BLaER1 (cell line): ENCODE measurements at regions not wholly inside any gene's neighbourhood (a gene's known extent, or its start where the extent isn't known, plus 50 kb on each side); places are given as distances from the start of the nearest gene placed in this dataset.

Source experiments
- H3K27ac ChIP-seq: shearing (Covaris generic); formaldehyde crosslinking; 2 replicates; pipeline ENCODE4 v1.8.1; 2022
- H3K27me3 ChIP-seq: shearing (Covaris generic); formaldehyde crosslinking; 2 replicates; pipeline ENCODE4 v1.8.1; 2022
- H3K36me3 ChIP-seq: shearing (Covaris generic); formaldehyde crosslinking; 2 replicates; pipeline ENCODE4 v1.8.1; 2022
- H3K4me1 ChIP-seq: shearing (Covaris generic); formaldehyde crosslinking; 2 replicates; pipeline ENCODE4 v1.8.1; 2022
- H3K4me2 ChIP-seq: shearing (Covaris generic); formaldehyde crosslinking; 2 replicates; pipeline ENCODE4 v1.8.1; 2022
- H3K4me3 ChIP-seq: shearing (Covaris generic); formaldehyde crosslinking; 2 replicates; pipeline ENCODE4 v1.8.1; 2022
- H3K9ac ChIP-seq: shearing (Covaris generic); formaldehyde crosslinking; 2 replicates; pipeline ENCODE4 v1.8.1; 2022
- H3K9me3 ChIP-seq: shearing (Covaris generic); formaldehyde crosslinking; 2 replicates; pipeline ENCODE4 v1.8.1; 2022
- H4K20me1 ChIP-seq: shearing (Covaris generic); formaldehyde crosslinking; 2 replicates; pipeline ENCODE4 v1.8.1; 2022
- Cebpa-rat ChIP-seq: shearing (Covaris generic); IDR thresholded peaks from 2 replicates; pipeline ENCODE4 v1.8.1; 2022

- no peaks in the 10 kb centered on the region for H3K9me3 ChIP-seq
- H3K4me2 ChIP-seq, result no peak overlapping the region
- no peaks in the 10 kb centered on the region for H3K4me1 ChIP-seq
- H3K9ac ChIP-seq, result no peak overlapping the region
- H4K20me1 ChIP-seq, result no peaks in the 10 kb centered on the region
- no peak overlapping the region for H3K4me3 ChIP-seq
- TF ChIP-seq Cebpa-rat, result no peak
- H3K27me3 ChIP-seq, result no peaks in the 10 kb centered on the region
- H3K36me3 ChIP-seq, result no peaks in the 10 kb centered on the region
- no peak overlapping the region for H3K27ac ChIP-seq
Observed at GRCh38 chr9:107742531-107743309, 253.2 kb upstream of the KLF4 start.

- no peak for TF ChIP-seq Cebpa-rat
- H3K9me3 ChIP-seq, result no peaks in the 10 kb centered on the region
- no peak overlapping the region for H3K9ac ChIP-seq
- no peaks in the 10 kb centered on the region for H4K20me1 ChIP-seq
- no peaks in the 10 kb centered on the region for H3K36me3 ChIP-seq
- no peaks in the 10 kb centered on the region for H3K27me3 ChIP-seq
- H3K4me2 ChIP-seq, result no peak overlapping the region
- no peak overlapping the region for H3K27ac ChIP-seq
- no peaks in the 10 kb centered on the region for H3K4me1 ChIP-seq
- H3K4me3 ChIP-seq, result no peak overlapping the region
Observed at GRCh38 chr9:107740088-107740980, 250.8 kb upstream of the KLF4 start.

- no peak overlapping the region for H3K4me3 ChIP-seq
- TF ChIP-seq Cebpa-rat, result no peak
- no peaks in the 10 kb centered on the region for H3K4me1 ChIP-seq
- no peaks in the 10 kb centered on the region for H3K9me3 ChIP-seq
- no peak overlapping the region for H3K9ac ChIP-seq
- H3K27me3 ChIP-seq, result no peaks in the 10 kb centered on the region
- H3K36me3 ChIP-seq, result no peaks in the 10 kb centered on the region
- H3K27ac ChIP-seq, result no peak overlapping the region
- H3K4me2 ChIP-seq, result no peak overlapping the region
- H4K20me1 ChIP-seq, result no peaks in the 10 kb centered on the region
Observed at GRCh38 chr9:107739601-107740082, 250.1 kb upstream of the KLF4 start.

- H3K9me3 ChIP-seq, result no peaks in the 10 kb centered on the region
- no peak for TF ChIP-seq Cebpa-rat
- H3K27ac ChIP-seq, result no peak overlapping the region
- H3K4me2 ChIP-seq, result no peak overlapping the region
- no peak overlapping the region for H3K4me3 ChIP-seq
- H3K4me1 ChIP-seq, result no peaks in the 10 kb centered on the region
- no peaks in the 10 kb centered on the region for H3K36me3 ChIP-seq
- H3K9ac ChIP-seq, result no peak overlapping the region
- H3K27me3 ChIP-seq, result no peaks in the 10 kb centered on the region
- H4K20me1 ChIP-seq, result no peaks in the 10 kb centered on the region
Observed at GRCh38 chr9:107738789-107739188, 249.2 kb upstream of the KLF4 start.

- H3K4me2 ChIP-seq, result no peak overlapping the region
- no peak overlapping the region for H3K27ac ChIP-seq
Observed at GRCh38 chr9:107737987-107738743, 248.6 kb upstream of the KLF4 start.

GRCh38 chr9:107737610-107737986 lies 248.0 kb upstream of the KLF4 start:
- no peak overlapping the region for H3K4me2 ChIP-seq
- no peak overlapping the region for H3K9ac ChIP-seq
- H3K9me3 ChIP-seq, result no peaks in the 10 kb centered on the region
- no peak overlapping the region for H3K27ac ChIP-seq
- no peaks in the 10 kb centered on the region for H3K36me3 ChIP-seq
- H3K4me1 ChIP-seq, result no peaks in the 10 kb centered on the region
- no peaks in the 10 kb centered on the region for H4K20me1 ChIP-seq
- TF ChIP-seq Cebpa-rat, result no peak
- H3K4me3 ChIP-seq, result no peak overlapping the region
- no peaks in the 10 kb centered on the region for H3K27me3 ChIP-seq

More at GRCh38 chr9:107737987-107738743, 248.6 kb upstream of the KLF4 start:
- H3K27me3 ChIP-seq, result no peaks in the 10 kb centered on the region
- TF ChIP-seq Cebpa-rat, result no peak
- H3K4me1 ChIP-seq, result no peaks in the 10 kb centered on the region
- H3K9me3 ChIP-seq, result no peaks in the 10 kb centered on the region
- H4K20me1 ChIP-seq, result no peaks in the 10 kb centered on the region
- H3K4me3 ChIP-seq, result no peak overlapping the region
- no peak overlapping the region for H3K9ac ChIP-seq
- no peaks in the 10 kb centered on the region for H3K36me3 ChIP-seq

- Histone ChIP-seq H3K36me3 (no peaks in the 10 kb centered on the region), H3K9me3 (no peaks in the 10 kb centered on the region), H3K9ac (no peak overlapping the region), H3K27me3 (no peaks in the 10 kb centered on the region), H3K27ac (no peak overlapping the region), H3K4me2 (no peak overlapping the region), H4K20me1 (no peaks in the 10 kb centered on the region), H3K4me3 (no peak overlapping the region), H3K4me1 (no peaks in the 10 kb centered on the region)
- no peak for TF ChIP-seq Cebpa-rat
Observed at GRCh38 chr9:107735821-107736220, 246.3 kb upstream of the KLF4 start.

GRCh38 chr9:107734256-107735013 lies 244.9 kb upstream of the KLF4 start:
- H3K27ac ChIP-seq, result no peak overlapping the region

GRCh38 chr9:107733523-107733894 lies 243.9 kb upstream of the KLF4 start:
- H3K27ac ChIP-seq, result no peak overlapping the region
- H4K20me1 ChIP-seq, result no peaks in the 10 kb centered on the region
- H3K9ac ChIP-seq, result no peak overlapping the region
- no peaks in the 10 kb centered on the region for H3K36me3 ChIP-seq
- no peaks in the 10 kb centered on the region for H3K9me3 ChIP-seq
- H3K4me1 ChIP-seq, result no peaks in the 10 kb centered on the region
- no peak overlapping the region for H3K4me2 ChIP-seq
- H3K27me3 ChIP-seq, result no peaks in the 10 kb centered on the region
- no peak for TF ChIP-seq Cebpa-rat
- H3K4me3 ChIP-seq, result no peak overlapping the region

More at GRCh38 chr9:107734256-107735013, 244.9 kb upstream of the KLF4 start:
- Histone ChIP-seq H3K9me3 (no peaks in the 10 kb centered on the region), H3K4me2 (no peak overlapping the region), H3K4me3 (no peak overlapping the region), H3K36me3 (no peaks in the 10 kb centered on the region), H3K9ac (no peak overlapping the region), H4K20me1 (no peaks in the 10 kb centered on the region), H3K27me3 (no peaks in the 10 kb centered on the region), H3K4me1 (no peaks in the 10 kb centered on the region)
- TF ChIP-seq Cebpa-rat, result no peak
